HG03060 (cell line): ENCODE measurements at regions not wholly inside any gene's neighbourhood (a gene's known extent, or its start where the extent isn't known, plus 50 kb on each side); places are given as distances from the start of the nearest gene placed in this dataset.
"Not testable (repeated sequence)": the region's sequence is repeated elsewhere in the genome, so short reads cannot be mapped to it uniquely, and the experiment has no call there.

Experiments
- ATAC-seq: cut with Tn5 transposase; IDR thresholded peaks from one replicate; pipeline ENCODE4 v1.9.1; 2021; ENCODE audit warnings: low read depth, moderate number of reproducible peaks; ENCODE audit not compliant: unreplicated experiment

DNA sequence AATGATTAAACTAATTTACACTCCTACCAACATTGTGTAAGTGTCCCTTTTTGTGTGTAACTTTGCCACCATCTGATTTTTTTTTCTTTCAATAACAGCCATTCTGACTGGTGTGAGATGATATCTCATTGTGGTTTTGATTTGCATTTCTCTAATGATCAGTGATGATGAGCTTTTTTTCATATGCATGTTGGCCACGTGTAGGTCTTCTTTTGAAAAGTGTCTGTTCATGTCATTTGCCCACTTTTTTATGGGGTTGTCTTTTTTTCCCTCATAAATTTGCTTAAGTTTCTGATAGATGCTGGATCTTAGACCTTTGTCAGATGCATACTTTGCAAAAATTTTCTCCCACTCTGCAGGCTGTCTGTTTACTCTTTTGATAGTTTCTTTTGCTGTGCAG is 102.5 kb upstream of the ZEB2 start:
- not testable (repeated sequence) for ATAC-seq

DNA sequence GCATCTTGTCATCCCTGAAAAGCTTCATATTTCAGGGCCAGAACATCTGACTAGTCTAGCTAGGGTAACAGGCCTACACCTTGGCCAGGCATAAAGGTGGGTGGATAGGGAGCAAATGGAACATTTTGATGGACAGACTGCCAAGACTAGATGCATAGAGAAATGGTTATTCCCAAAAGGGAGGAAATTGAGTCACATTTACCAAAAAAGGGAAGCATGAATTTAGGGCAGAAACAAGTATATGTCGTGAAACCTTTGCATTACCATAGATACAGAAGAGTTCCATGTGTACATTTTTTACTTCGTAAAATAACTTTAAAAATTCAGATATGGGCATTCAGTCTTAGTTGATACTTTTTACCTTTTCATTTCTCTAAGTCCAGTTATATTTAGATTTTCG is 101.3 kb upstream of the ZEB2 start:
- no peak for ATAC-seq

DNA sequence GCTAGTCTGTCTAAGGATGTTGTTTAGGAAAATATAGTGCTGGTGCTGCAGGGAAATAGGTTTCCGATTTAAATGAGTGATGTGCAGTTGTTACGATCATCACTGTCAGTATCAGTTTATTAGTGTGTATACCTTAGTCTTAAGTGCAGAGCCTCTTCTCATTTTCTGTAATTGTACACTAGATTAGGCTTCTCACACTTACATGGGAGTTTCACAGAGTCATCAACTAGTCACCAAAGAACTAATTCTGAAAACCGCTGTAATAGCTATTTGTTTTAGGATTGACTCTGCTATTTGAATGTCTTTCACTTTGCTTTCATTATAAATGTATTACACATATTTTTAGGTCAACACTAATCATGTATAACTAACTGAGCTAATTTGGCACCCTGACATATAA is 99.8 kb upstream of the ZEB2 start:
- no peak for ATAC-seq

DNA sequence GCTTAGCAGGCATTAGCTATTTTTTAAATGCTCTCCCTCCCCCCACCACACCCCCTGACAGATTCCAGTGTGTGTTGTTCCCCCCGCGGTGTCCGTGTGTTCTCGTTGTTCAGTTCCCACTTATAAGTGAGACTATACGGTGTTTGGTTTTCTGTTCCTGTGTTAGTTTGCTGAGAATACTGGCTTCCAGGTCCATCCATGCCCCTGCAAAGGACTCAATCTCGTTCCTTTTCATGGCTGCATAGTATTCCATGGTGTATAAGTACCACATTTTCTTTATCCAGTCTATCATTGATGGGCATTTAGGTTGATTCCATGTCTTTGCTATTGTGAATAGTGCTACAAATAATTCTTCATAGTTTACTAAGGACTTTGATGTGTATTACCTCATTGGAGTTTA is 97.3 kb upstream of the ZEB2 start:
- not testable (repeated sequence) for ATAC-seq

DNA sequence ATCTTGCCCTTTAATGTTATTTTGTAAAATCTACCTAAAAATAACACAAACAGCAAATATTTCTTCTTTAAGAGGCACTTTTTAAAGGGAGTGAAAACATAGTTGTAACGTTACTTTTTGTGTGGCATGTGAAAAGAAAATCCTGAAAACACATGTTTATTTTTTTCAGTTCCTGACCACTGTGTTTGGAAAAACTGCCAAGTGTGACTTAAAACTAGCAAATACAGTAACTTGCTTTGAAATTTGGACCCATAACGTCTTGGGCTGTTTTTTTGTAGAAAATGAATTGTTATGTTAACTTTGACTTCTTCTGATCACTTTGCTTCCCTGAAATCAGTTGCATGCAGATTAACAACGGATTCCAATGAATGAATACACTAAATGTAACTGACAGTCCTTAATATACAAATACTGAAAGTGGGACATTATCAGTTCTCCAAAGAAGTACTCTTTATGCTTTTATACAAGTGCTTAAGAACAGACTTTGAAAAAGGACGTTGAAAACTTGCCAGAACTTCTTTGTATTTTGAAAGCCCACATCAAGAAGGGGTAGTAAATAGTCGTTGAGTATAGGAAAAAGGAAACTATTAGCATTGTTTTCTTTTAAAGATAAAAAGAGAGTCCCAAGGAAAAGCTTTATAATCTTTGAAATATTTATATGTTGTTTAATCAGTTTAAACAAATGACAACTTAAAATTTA is 96.1 kb upstream of the ZEB2 start:
- no peak for ATAC-seq

DNA sequence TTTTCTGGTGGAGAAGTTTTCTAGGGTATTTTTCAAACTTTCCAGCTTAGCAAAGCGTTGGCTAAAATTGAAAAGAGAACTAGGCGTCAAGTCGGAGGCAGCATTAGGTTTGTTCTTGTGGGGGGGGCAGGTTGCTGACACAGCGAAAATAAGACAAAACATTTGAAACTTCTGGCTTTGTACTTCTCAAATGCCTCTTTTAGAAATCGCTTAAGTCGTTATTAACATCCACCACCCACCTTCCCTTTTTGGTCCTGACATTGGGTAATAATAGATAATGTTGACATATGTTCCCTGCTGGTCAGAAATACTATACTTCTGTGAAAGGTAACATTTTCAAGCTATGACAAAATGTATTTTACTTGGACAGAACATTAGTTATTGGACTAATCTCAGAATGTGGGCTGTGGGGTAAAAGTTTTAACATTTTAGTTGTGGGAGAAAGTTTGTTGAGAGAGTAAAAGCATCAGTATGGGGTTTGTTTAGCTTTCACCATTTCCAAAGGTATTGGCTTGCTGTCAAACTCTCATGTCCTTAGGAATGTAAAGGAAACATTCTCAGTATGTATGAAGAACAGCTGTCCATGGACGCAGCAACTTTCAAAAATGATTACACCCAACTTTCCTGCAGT is 88.1 kb upstream of the ZEB2 start:
- no peak for ATAC-seq

DNA sequence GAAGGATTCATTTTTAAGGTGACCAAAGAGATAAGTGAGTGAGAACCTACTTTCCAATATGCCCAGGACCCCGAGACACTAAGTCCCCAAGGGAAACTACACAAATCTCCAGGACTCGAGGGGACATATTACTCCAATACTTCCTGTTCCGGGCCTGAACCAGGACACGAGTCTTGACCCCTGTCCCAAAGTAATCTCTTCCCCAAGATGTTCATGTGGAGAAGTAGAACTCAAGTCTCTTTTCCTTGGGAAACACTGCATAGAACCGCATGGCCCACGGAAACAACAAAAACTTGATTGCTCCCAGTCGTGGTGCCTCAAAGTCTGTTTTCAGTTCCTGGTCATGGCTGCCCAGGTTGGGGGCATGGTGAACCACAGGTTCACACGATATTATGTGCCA is 87.2 kb upstream of the ZEB2 start:
- ATAC-seq, result no peak

DNA sequence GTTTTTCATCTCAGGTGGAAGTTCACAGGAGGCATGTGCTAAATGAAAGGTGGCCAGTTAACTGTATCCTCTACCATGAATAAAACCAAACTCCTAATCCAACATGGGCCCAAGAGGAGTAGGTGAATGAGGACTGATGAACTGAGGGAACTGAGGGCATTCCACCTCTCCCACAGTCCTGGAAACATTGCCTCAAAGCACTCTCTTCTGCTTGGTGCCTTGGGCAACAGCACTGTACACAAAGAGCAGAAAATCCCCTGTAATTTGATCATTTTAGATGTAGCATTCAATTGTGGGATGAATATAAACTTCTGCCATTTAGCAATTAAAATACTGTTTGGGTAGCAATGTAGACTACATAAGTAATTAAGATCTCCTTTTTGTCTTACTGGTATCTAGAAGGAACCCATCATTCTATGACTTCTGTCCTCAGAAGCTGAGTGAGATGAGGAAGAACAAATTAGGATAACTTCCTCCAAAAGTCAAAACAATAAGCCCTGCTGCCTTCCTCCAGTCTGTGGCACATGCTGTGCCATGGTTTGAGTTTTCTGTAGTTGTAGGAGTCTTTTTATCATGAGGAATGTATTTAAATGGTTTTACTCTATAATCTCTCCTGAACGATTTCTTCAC is 86.7 kb upstream of the ZEB2 start:
- no peak for ATAC-seq

DNA sequence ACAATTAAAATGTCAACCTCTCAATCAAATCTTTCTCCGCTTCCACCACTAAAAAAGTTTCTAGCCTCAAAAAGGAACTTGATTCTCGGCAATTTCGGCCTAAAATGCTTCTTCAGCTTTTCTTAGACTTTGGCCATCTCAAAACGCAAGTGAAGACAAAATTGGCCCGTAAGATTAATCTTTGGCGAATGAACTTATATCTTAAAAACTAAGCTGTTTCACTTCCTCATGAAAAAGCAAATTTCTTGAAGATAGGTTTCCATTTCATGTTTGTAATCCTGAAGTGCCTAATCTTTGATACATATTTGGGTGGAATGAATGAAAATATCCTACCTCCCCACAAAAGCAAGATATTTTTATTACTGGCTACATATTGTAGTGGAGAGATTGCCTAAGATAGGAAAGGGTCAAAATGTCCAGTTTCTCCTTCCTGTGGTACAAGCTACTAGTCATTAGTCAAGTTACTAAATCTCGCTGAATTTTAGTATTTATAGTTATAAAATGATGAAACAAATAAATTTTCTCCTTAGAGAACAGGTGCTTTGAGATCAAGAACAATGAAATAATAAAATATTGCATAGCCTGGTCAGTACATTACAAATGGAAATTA is 85.4 kb upstream of the ZEB2 start:
- no peak for ATAC-seq

DNA sequence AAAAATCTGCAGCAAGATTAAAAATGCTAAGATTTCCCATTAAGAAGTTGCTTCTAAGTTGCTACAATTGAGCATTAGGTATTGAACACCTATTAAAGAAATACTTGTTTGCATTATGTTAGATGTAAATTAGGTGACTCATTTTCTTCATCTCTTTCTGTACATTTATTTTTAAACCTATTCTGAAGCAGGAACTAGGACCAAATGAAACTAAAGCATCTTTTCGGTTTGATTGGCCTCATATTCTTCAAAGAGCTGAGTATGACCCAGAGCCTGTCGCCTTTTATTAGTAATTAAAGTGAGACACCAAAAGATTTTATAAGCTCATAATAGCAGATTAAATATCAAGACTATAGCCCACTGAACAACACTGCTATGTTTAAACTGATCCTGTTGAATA is 83.4 kb upstream of the ZEB2 start:
- ATAC-seq, result no peak

DNA sequence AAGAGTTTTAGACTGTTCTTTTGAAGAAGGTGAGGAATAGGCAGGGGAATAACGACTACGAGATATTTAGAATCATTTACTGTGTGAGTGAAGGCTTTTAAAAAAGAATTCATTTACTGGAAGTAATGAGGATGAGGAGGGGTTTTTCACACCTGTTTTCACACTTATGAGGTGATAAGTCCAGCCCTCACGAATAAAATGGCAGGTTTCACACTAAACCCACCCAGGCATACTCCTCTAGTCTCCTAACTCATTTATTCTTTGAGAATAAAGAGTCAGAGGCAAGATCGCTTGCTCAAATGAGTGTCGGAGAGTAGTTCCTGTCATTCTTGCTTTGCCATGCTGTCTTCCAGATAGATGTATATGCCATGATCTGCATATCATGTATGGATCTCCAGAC is 79.0 kb upstream of the ZEB2 start:
- no peak for ATAC-seq

DNA sequence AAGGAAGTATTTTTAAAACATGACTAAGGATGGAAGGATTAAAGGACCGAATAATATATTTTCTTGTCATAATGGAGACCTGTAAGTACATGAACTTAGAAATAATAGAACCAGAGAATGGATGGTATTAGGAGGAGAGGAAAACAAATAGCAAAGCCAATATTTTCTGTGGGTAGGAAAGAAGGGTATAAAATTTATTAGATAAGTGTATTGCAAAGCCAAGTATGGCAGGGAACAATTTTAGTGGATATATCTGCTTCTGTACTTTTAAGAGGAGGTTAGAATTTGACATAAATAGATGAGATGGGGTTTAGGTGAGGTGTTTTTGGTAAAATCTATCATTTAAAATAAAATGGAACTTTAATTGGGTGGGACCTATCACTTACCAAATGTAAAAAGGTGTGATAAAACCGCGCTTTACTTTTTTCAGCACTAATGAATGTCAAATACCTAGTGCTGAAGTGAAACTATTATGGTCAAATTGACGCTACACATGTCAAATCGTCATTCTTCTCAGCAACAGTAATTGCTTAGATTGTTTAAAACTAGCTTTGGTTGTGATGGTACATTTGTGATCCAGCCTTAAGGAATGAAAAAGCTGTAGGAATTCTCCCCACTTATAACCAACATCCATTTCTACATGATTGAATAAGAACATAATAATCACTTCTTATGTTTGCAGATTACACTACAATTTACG is 78.1 kb upstream of the ZEB2 start:
- no peak for ATAC-seq

DNA sequence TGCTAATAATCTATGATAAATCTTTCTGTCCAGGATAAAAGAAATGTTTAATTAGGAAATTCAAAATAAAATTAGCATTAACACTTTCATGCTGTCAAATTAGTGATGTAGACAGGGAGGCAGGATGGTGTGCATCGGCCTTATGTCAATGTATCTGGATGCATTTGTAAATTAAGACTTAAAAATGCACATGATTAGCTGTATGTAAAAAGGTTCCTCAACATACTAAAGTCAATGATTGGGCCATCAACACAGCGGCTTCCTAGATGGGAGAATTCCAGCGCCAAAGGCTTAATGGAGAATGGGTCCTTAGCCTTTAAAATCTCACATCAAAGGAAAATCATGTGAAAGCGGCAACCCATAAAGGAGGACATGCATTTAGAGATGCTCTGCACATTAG is 77.5 kb upstream of the ZEB2 start:
- ATAC-seq, result no peak

DNA sequence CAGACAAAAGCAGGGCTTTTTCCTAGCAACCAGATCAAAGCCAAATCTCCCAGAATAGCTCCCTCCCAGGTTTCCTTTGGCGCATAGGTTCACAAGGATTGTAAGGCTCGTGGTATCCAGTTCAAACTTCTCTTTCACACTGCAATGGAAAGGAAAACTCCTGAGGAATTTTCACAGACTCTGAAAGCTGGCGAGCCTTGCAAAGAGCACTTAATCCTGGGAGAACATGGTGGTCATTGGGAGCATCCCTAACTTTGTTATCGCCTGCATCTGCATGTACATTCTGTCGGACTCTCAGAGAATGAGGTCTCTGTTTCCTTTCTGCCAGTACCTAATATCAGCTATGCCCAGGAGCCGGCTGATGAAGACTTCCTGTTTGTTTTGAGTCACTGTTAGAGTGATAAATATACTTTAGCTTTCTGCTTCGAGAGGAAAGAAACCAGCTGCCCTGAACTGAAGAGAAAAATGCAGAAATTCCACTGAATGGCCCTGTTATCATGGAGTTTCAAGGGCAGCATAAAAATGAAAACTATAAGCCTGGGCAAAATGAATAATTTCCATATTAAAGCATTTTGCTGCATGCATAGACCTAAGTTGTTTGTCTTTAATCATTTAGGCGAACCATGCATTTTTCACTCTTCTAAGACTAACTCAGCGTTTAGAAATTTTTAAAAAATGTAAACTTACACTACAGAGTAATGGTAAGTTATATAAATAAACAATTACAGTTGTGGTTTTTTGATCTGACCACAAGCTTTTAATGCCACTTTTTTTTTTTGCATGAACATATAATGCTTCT is 76.4 kb upstream of the ZEB2 start:
- peak; percentile 85 for ATAC-seq

DNA sequence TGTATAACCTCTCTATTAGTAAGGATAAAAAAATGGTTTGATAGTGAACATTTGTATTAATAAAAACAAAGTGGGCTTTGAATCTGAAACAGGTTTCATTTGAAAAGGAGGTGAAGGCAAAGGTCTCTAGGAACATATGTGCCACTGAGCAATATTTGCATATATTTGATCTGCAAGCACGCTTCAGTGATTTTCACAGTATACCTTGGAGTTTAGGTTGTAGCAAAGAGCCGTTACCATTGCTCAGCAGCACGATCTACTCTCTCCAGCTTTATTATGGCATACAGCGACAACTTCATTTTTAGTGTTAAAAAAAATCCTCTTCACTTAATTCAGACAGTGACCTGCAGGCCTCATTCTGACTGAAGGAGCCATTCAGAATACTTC is 75.8 kb upstream of the ZEB2 start:
- ATAC-seq, result no peak

DNA sequence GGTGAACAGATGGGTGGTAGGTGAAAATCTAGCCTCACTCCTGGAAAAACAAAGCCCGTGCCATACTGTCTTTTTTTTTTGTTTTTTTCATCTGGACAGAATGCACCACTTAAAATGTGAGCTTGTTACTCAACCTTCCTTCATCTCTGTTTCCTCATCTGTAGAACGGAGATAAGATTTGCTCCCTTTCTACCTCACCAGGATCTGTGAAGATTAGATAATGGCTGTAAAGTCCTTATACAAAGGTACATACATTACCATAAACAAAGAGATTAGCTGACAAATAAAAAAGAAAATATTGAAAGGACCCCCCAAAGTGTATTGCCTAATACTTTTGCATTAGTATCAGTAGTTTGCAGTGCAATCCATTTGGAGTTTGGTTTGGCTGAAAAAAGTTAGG is 75.4 kb upstream of the ZEB2 start:
- ATAC-seq, result no peak

DNA sequence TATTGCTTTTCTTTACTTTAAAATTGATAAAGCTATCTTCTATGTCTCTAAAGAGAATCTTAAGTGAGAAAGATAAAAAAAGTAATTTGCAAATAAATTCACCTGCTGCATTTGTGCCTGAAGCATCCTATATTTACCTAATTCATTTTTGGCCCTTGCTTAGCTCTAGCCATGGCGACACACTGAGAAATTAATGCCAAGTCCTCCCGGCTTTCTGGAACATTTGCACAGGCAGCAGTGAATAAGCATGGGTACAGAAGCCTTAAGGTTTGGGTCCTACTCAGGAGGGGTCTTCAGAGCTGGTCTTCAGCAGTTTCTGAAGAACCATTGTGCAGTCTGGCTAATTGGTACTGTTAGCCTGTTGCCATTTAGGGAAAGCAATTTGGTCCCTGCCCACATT is 73.9 kb upstream of the ZEB2 start:
- ATAC-seq, result no peak

DNA sequence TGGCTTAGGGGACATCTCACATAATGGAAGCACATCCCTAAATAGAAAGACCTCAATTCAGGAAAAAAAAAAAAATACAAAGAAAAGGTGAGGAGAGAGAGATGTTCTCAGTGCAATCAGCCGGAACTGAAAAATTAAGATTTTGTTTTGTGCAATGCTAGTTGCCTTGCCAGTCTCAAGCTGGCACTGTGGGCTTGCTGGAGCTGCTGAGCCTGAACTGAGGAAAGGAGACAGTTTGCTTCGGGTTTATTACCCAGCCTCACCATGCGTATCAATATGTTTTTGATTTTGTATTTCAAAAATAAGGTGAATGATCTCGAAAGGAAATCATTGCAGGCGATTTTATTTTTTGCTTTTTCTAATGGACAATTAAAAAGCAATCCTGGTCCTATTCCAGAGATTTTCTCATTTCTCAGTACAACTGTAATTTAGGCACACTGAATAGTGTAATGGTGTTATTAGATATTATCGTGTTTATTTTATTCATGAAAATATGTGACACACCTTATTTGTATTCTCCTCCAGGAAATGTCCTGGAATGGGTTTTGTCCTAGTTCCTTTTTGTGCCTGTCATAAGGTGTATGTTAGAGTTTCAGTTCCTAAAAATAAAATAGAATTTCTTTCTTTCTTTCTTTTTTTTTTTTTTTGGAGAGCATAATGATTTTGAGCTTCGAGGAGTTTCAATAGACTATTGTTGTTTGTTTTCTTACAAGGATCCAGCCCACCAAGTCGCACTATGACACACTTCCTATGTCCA is 72.8 kb upstream of the ZEB2 start:
- ATAC-seq, result no peak

DNA sequence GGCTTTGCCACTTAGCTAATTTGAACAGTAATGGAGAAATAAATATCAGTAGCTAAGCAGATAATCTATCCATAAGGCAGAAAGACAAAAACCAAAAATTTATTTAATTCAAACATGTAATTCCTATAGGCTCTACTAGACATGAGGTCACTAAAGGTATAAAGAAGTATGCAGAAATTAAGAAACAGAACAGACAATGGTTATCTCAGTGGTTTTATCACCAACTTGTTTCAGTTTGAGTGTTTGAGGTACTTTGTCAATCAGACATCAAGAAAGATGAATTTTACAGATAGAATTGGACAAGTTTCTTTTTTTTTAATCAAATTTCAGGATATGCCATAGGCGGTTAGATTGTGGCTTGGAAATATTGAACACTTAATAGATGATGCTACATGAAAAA is 67.4 kb upstream of the ZEB2 start:
- ATAC-seq, result no peak

DNA sequence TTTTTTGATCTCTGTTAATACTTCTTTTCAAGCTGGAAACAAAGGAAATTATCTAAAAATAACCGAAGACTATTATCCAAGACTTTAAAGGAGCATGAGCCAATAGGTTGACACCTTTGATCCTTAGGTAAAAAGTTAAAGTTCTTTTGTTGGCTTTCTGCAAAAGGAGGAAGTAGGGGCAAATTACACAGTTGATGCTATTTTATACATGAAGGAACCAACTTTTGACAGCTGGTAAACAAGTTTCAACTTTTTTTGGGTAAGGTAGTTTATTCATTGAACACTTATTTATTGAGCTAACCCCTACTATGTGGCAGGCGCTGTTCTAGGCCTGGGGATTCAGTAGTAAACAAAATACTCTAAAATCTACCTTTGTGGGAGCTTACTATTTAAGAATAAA is 66.6 kb upstream of the ZEB2 start:
- no peak for ATAC-seq
